HEK293T (cell line): ENCODE measurements at regions not wholly inside any gene's neighbourhood (a gene's known extent, or its start where the extent isn't known, plus 50 kb on each side); places are given as distances from the start of the nearest gene placed in this dataset.

Experiments
- BHLHE40 ChIP-seq: fragments of 450-650 bp; IDR thresholded peaks from 2 replicates; pipeline ENCODE4 v1.6.1; 2016; ENCODE audit warnings: mild to moderate bottlenecking, moderate library complexity, borderline replicate concordance
- CTBP1 ChIP-seq: fragments of 450-650 bp; IDR thresholded peaks from 2 replicates; pipeline ENCODE4 v1.6.1; 2016; ENCODE audit warnings: borderline replicate concordance
- ELF4 ChIP-seq: fragments of 450-650 bp; IDR thresholded peaks from 2 replicates; pipeline ENCODE4 v1.6.1; 2017; ENCODE audit warnings: antibody characterized with exemption
- FOXA1 ChIP-seq: fragments of 450-650 bp; IDR thresholded peaks from 2 replicates; pipeline ENCODE4 v1.6.1; 2016; ENCODE audit warnings: mild to moderate bottlenecking
- FOXK2 ChIP-seq: fragments of 450-650 bp; IDR thresholded peaks from 2 replicates; pipeline ENCODE4 v1.6.1; 2016; ENCODE audit warnings: mild to moderate bottlenecking
- FOXM1 ChIP-seq: fragments of 450-650 bp; IDR thresholded peaks from 2 replicates; pipeline ENCODE4 v1.6.1; 2017; ENCODE audit warnings: mild to moderate bottlenecking, borderline replicate concordance
- HDGF ChIP-seq: fragments of 450-650 bp; IDR thresholded peaks from 2 replicates; pipeline ENCODE4 v1.6.1; 2017; ENCODE audit warnings: antibody characterized with exemption, borderline replicate concordance
- LEF1 ChIP-seq: fragments of 450-650 bp; IDR thresholded peaks from 2 replicates; pipeline ENCODE4 v1.6.1; 2017; ENCODE audit warnings: mild to moderate bottlenecking, borderline replicate concordance
- NFRKB ChIP-seq: fragments of 450-650 bp; IDR thresholded peaks from 2 replicates; pipeline ENCODE4 v1.6.1; 2016; ENCODE audit warnings: mild to moderate bottlenecking, moderate library complexity
- SP1 ChIP-seq: fragments of 450-650 bp; IDR thresholded peaks from 2 replicates; pipeline ENCODE4 v1.6.1; 2017
- SUZ12 ChIP-seq: fragments of 450-650 bp; IDR thresholded peaks from 2 replicates; pipeline ENCODE4 v1.6.1; 2016; ENCODE audit warnings: mild to moderate bottlenecking
- TARDBP ChIP-seq: fragments of 450-650 bp; IDR thresholded peaks from 2 replicates; pipeline ENCODE4 v1.6.1; 2016
- ZNF384 ChIP-seq: fragments of 450-650 bp; IDR thresholded peaks from 2 replicates; pipeline ENCODE4 v1.6.1; 2016
- TF ChIP-seq, protein P1 (sequence below): fragments of 450-650 bp; IDR thresholded peaks from 2 replicates; pipeline ENCODE4 v1.6.1; 2016

DNA sequence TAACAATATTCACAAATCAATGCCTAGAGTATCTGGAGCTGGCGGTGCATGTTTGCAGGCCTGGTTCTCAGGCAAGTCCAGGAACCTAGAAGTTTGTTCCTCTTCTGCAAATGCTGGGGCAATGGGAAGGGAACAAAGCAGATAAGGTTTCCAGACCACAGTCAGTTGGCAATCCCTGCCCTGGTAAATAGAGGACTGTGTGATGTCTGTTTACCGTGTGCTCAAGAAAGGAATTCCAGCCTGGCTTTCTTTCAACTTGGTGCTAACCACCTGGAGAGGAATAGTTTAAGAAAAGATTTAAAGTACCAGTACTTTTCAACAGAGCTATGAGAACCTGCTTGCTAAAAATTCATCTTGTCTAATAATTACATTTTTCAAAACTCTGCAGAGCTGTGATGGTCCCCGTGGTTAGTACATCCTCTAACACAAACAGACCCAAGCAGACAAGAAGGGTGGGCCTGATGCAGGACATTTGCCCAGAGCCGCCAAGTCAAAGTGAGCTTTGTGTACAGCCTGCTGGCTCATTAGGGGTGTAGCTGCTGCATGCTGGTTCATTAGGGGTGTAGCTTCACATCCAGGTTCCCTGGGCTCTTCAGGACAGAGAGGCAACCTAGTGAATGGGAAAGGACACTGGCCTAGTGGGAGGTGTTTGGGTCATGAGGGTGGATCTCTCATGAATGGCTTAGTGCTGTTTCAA lies 220.5 kb downstream of the SQOR start:
- TF ChIP-seq SUZ12, result no peak
- TF ChIP-seq FOXA1, result no peak
- TF ChIP-seq CTBP1, result no peak
- TF ChIP-seq ZNF384, result no peak
- TF ChIP-seq SP1, result no peak
- TF ChIP-seq NFRKB, result no peak
- TF ChIP-seq ELF4, result no peak
- no peak for TF ChIP-seq FOXM1
- no peak for TF ChIP-seq HDGF
- TF ChIP-seq TARDBP, result no peak
- TF ChIP-seq FOXK2, result no peak
- TF ChIP-seq, protein P1, sequence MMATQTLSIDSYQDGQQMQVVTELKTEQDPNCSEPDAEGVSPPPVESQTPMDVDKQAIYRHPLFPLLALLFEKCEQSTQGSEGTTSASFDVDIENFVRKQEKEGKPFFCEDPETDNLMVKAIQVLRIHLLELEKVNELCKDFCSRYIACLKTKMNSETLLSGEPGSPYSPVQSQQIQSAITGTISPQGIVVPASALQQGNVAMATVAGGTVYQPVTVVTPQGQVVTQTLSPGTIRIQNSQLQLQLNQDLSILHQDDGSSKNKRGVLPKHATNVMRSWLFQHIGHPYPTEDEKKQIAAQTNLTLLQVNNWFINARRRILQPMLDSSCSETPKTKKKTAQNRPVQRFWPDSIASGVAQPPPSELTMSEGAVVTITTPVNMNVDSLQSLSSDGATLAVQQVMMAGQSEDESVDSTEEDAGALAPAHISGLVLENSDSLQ, result no peak
- TF ChIP-seq BHLHE40, result no peak
- no peak for TF ChIP-seq LEF1
